Thoracic aorta (tissue), 2 donors: ENCODE measurements at regions not wholly inside any gene's neighbourhood (a gene's known extent, or its start where the extent isn't known, plus 50 kb on each side); places are given as distances from the start of the nearest gene placed in this dataset.

ENCODE experiments used
- ATAC-seq: fragments of 150-250 bp; one replicate; pipeline ENCODE4 v1.8.0; 2017; ENCODE audit warnings: low read depth; ENCODE audit not compliant: insufficient number of reproducible peaks, low FRiP score
- DNase-seq: peaks from one replicate; pipeline ENCODE4 v3.0.0-alpha.2; 2020; ENCODE audit warnings: low spot score
- H3K27ac ChIP-seq, 2 donors: fragments of 200-600 bp; sonication (generic); 1 replicate in 1 of 2; 2 replicates in 1 of 2; pipeline ENCODE4 v1.5.1; 2016; ENCODE audit warnings: mild to moderate bottlenecking in 2 of 2, moderate library complexity in 2 of 2
- H3K27me3 ChIP-seq: fragments of 200-600 bp; sonication (generic); replicated peaks from 2 replicates; pipeline ENCODE4 v1.6.0; 2016; ENCODE audit warnings: mild to moderate bottlenecking; ENCODE audit not compliant: insufficient read depth
- H3K36me3 ChIP-seq: fragments of 200-600 bp; sonication (generic); one replicate; pipeline ENCODE4 v1.5.1; 2016
- H3K4me1 ChIP-seq, 2 donors: fragments of 200-600 bp; sonication (generic); 1 replicate in 1 of 2; 2 replicates in 1 of 2; pipeline versions ENCODE4 v1.5.1 to v1.6.0; 2016; ENCODE audit warnings: low read depth in 2 of 2, mild to moderate bottlenecking in 1 of 2; ENCODE audit not compliant: control insufficient read depth in 1 of 2
- H3K4me3 ChIP-seq: fragments of 200-600 bp; sonication (generic); 2 replicates; pipeline ENCODE4 v1.5.1; 2016; ENCODE audit warnings: mild to moderate bottlenecking
- H3K9me3 ChIP-seq: fragments of 200-600 bp; sonication (generic); 2 replicates; pipeline ENCODE4 v1.5.1; 2016
- TF ChIP-seq, protein P1 (sequence below): fragments of 200-600 bp; sonication (generic); IDR thresholded peaks from one replicate; pipeline ENCODE4 v1.5.1; 2019; ENCODE audit warnings: antibody characterized with exemption

DNA sequence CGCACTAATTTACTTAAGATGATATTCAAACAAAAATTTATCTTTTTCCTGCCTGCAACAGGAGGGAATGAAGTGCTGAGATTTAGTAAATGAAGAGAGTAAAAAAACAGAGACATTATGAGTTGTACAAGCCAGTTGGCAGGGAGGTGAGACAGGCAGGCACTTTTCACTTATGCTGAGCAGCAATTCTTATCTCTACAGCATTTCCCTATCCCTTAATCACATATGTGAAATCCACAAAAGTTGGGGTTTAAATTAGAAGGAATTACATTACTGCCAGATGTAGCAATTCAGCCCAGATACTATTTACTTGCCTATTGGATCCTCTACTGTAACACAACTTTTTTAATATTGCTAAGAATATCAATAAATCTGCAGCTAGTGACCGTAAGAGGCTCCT, 314.2 kb upstream of the LRP1B start:
- Histone ChIP-seq H3K27me3 (no peaks in the 10 kb centered on the region), H3K9me3 (no peaks in the 10 kb centered on the region), H3K4me3 (no peak overlapping the region), H3K4me1 (no peaks in the 10 kb centered on the region), H3K27ac (no peak overlapping the region), H3K36me3 (no peaks in the 10 kb centered on the region)
- ATAC-seq: no peak
- no peak for DNase-seq
- TF ChIP-seq, protein P1, sequence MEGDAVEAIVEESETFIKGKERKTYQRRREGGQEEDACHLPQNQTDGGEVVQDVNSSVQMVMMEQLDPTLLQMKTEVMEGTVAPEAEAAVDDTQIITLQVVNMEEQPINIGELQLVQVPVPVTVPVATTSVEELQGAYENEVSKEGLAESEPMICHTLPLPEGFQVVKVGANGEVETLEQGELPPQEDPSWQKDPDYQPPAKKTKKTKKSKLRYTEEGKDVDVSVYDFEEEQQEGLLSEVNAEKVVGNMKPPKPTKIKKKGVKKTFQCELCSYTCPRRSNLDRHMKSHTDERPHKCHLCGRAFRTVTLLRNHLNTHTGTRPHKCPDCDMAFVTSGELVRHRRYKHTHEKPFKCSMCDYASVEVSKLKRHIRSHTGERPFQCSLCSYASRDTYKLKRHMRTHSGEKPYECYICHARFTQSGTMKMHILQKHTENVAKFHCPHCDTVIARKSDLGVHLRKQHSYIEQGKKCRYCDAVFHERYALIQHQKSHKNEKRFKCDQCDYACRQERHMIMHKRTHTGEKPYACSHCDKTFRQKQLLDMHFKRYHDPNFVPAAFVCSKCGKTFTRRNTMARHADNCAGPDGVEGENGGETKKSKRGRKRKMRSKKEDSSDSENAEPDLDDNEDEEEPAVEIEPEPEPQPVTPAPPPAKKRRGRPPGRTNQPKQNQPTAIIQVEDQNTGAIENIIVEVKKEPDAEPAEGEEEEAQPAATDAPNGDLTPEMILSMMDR: no peak

DNA sequence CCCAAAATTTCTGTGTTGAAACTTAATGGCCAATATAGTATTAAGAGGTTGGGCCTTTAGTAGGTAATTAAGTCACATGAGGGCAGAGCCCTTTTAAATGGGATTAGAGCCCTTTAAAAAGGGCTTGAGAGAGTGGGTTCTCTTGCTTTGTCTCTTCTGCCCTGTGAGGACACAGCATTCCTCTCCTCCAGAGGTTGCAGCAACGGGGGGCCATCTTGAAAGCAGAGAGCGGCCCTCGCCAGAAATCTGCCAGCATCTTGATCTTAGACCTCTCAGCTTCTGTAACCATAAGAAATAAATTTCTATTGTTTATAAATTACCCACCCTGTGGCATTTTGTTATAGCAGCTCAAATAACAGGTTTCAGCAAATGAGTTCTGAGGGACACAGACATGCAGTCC, 305.0 kb upstream of the LRP1B start:
- peak overlapping the region; percentile 24 for H3K4me3 ChIP-seq
- H3K9me3 ChIP-seq: no peaks in the 10 kb centered on the region
- H3K27me3 ChIP-seq: no peaks in the 10 kb centered on the region
- no peaks in the 10 kb centered on the region for H3K36me3 ChIP-seq
- H3K4me1 ChIP-seq: peaks cover 0 to 10% of the 10 kb centered on the region in 2 donors
- TF ChIP-seq, protein P1: no peak
- H3K27ac ChIP-seq: no peak overlapping the region
- DNase-seq (no peak), ATAC-seq (no peak)

DNA sequence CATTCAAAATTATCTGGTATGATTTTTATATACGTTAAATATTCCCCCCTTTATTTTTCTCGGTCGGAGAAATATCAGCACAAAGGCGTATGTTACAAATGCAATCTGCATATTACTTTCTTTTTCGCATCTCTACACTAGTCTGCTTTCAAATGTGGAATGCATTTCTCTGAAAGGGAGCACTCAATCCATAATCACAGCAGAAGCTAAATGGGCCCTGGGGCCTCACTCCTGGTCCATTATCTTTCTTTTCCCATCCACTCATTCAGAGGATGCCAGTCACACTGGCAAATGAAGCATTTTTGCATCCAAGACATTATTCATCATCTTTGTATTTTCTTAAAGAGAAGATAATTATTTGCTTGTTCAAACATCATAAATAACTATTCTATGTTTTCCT, 295.2 kb upstream of the LRP1B start:
- TF ChIP-seq, protein P1: no peak
- DNase-seq: no peak
- no peak for ATAC-seq
- Histone ChIP-seq H3K4me1 (no peaks in the 10 kb centered on the region), H3K36me3 (no peaks in the 10 kb centered on the region), H3K4me3 (no peak overlapping the region), H3K9me3 (no peaks in the 10 kb centered on the region), H3K27ac (no peak overlapping the region), H3K27me3 (no peaks in the 10 kb centered on the region)

DNA sequence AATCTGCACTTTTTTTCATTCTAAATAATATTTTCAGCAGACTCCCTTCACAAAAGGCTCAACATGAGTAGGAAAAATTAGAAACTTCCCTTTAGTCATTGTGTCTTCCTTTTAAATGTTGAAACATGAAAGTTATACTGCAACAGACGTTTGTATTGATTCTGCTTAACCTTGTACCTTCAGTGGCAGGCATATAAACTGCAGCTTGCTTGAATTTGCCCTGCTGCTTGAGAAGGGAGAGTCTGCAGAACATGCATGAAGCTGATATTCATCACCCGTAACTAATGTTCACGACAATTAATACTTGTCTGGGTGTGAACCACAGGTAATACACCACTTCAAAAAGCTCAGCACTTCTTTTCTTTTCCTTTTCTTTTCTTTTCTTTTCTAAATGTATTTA, 294.7 kb upstream of the LRP1B start:
- no peaks in the 10 kb centered on the region for H3K4me1 ChIP-seq
- no peak for DNase-seq
- TF ChIP-seq, protein P1: no peak
- no peaks in the 10 kb centered on the region for H3K9me3 ChIP-seq
- H3K27ac ChIP-seq: no peak overlapping the region
- ATAC-seq: no peak
- H3K27me3 ChIP-seq: no peaks in the 10 kb centered on the region
- no peak overlapping the region for H3K4me3 ChIP-seq
- H3K36me3 ChIP-seq: no peaks in the 10 kb centered on the region

DNA sequence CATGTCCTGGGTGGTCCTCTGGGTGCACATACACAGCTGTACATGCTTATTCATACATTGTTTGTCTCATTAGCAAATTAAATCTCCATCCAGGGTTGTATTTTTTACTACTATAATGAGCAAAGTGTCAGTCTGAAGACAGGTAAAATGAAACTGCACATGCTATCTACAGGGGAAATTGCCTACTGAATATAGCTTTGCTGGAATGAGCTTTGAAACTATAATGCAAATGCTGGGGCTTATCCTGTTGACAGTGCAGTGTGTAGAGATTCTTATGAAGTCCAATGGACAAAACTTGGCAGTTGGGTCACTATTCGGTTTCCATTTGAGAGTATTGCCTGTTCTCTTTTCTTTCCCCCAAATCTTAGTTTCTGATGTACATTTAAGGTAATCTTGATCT, 292.8 kb upstream of the LRP1B start:
- ATAC-seq: no peak
- no peak overlapping the region for H3K27ac ChIP-seq
- no peak for DNase-seq

More for the DNA sequence above, 292.8 kb upstream of the LRP1B start:
- Histone ChIP-seq H3K4me3 (no peak overlapping the region), H3K9me3 (no peaks in the 10 kb centered on the region), H3K27me3 (no peaks in the 10 kb centered on the region), H3K36me3 (no peaks in the 10 kb centered on the region), H3K4me1 (no peaks in the 10 kb centered on the region)
- TF ChIP-seq, protein P1: no peak
